IMR-90 (cell line): ENCODE measurements at regions not wholly inside any gene's neighbourhood (a gene's known extent, or its start where the extent isn't known, plus 50 kb on each side); places are given as distances from the start of the nearest gene placed in this dataset.

ENCODE experiments used
- ATAC-seq: fragments of 200-7000 bp; cut with Tn5 transposase; 2 replicates; pipeline ENCODE4 v1.9.1; 2020; ENCODE audit warnings: low read depth, mild to moderate bottlenecking, moderate library complexity
- BruUV-seq: library from RNA; stranded (reverse); fragments of 400-500 nt; replicated peaks from 2 replicates; lab custom pipeline; 2021; lab: Mats Ljungman, UMichigan
- CTCF ChIA-PET: fragments of 300-600 bp; formaldehyde crosslinking; extraction: SDS; loops from one replicate; lab custom pipeline; 2021; ENCODE audit warnings: antibody characterized with exemption; lab: Yijun Ruan, JAX
- POLR2A ChIA-PET: fragments of 300-600 bp; sonication (Branson Sonifier 250); formaldehyde crosslinking; loops from one replicate; lab custom pipeline; 2022; ENCODE audit warnings: antibody characterized with exemption; ENCODE audit not compliant: unreplicated experiment; lab: Charles Lee
- DNase-seq: peaks from one replicate; pipeline ENCODE4 v3.0.0; 2013
- H2AFZ ChIP-seq: replicated peaks from 2 replicates; pipeline ENCODE3; 2013; ENCODE audit warnings: low read length, mild to moderate bottlenecking; ENCODE audit not compliant: poor library complexity
- H2AK5ac ChIP-seq: 2 replicates; pipeline ENCODE4 v1.6.1; 2013; ENCODE audit warnings: low read depth, low read length, inconsistent platforms
- H2AK9ac ChIP-seq: replicated peaks from 2 replicates; pipeline ENCODE3; 2013; ENCODE audit warnings: mild to moderate bottlenecking, low read depth, low read length, moderate library complexity; ENCODE audit not compliant: poor library complexity
- H2BK120ac ChIP-seq: 2 replicates; pipeline ENCODE4 v1.6.1; 2013; ENCODE audit warnings: low read depth, low read length, inconsistent platforms
- H2BK15ac ChIP-seq: 3 replicates; pipeline ENCODE4 v1.6.1; 2013; ENCODE audit warnings: low read depth, low read length, inconsistent platforms
- H2BK20ac ChIP-seq: 2 replicates; pipeline ENCODE4 v1.6.1; 2013; ENCODE audit warnings: low read depth, mild to moderate bottlenecking, inconsistent platforms, low read length, moderate library complexity
- H2BK5ac ChIP-seq: 2 replicates; pipeline ENCODE4 v1.6.1; 2013; ENCODE audit warnings: mild to moderate bottlenecking, low read depth, low read length, inconsistent platforms; ENCODE audit not compliant: poor library complexity, severe bottlenecking
- H3K14ac ChIP-seq: replicated peaks from 2 replicates; pipeline ENCODE4 v1.6.1; 2013; ENCODE audit warnings: low read depth, low read length, inconsistent platforms
- H3K18ac ChIP-seq: 2 replicates; pipeline ENCODE4 v1.6.1; 2013; ENCODE audit warnings: low read depth, low read length, control low read depth
- H3K23ac ChIP-seq: 2 replicates; pipeline ENCODE4 v1.6.1; 2013; ENCODE audit warnings: low read depth, low read length, inconsistent platforms
- H3K27ac ChIP-seq: 2 replicates; pipeline ENCODE4 v1.5.1; 2013; ENCODE audit warnings: mild to moderate bottlenecking, control low read depth, low read length; ENCODE audit not compliant: insufficient read depth
- H3K27me3 ChIP-seq: 2 replicates; pipeline ENCODE4 v1.6.1; 2013; ENCODE audit warnings: low read length; ENCODE audit not compliant: control insufficient read depth, insufficient read depth
- H3K36me3 ChIP-seq: 2 replicates; pipeline ENCODE4 v1.6.1; 2013; ENCODE audit warnings: low read length, mixed read lengths; ENCODE audit not compliant: control insufficient read depth, insufficient read depth
- H3K4ac ChIP-seq: 2 replicates; pipeline ENCODE4 v1.6.1; 2013; ENCODE audit warnings: low read depth, low read length, inconsistent platforms
- H3K4me1 ChIP-seq: 2 replicates; pipeline ENCODE4 v1.6.1; 2013; ENCODE audit warnings: low read length, mixed read lengths; ENCODE audit not compliant: control insufficient read depth, insufficient read depth
- H3K4me2 ChIP-seq: 2 replicates; pipeline ENCODE4 v1.6.1; 2013; ENCODE audit warnings: low read depth, mild to moderate bottlenecking, control low read depth, low read length, moderate library complexity
- H3K4me3 ChIP-seq: 2 replicates; pipeline ENCODE4 v1.5.1; 2013; ENCODE audit warnings: low read depth, mild to moderate bottlenecking, control low read depth, low read length, moderate library complexity; ENCODE audit not compliant: insufficient read depth
- H3K56ac ChIP-seq: 2 replicates; pipeline ENCODE4 v1.6.1; 2013; ENCODE audit warnings: low read length, inconsistent platforms; ENCODE audit not compliant: insufficient read depth; ENCODE audit errors: extremely low read depth
- H3K79me1 ChIP-seq, 2 experiments: 2 replicates each; pipeline ENCODE4 v1.6.1; 2013; ENCODE audit warnings: low read length in 2 of 2, inconsistent platforms in 1 of 2, low read depth in 1 of 2
- H3K9ac ChIP-seq: 2 replicates; pipeline ENCODE4 v1.6.1; 2013; ENCODE audit warnings: low read depth, low read length, control low read depth
- H3K9me1 ChIP-seq: 2 replicates; pipeline ENCODE4 v1.6.1; 2013; ENCODE audit warnings: low read length, inconsistent platforms; ENCODE audit not compliant: insufficient read depth
- H3K9me3 ChIP-seq: 2 replicates; pipeline ENCODE4 v1.6.1; 2013; ENCODE audit warnings: low read length; ENCODE audit not compliant: control insufficient read depth, insufficient read depth
- H4K20me1 ChIP-seq: 2 replicates; pipeline ENCODE4 v1.6.1; 2013; ENCODE audit warnings: low read length, inconsistent platforms; ENCODE audit not compliant: insufficient read depth
- H4K5ac ChIP-seq: 2 replicates; pipeline ENCODE4 v1.6.1; 2013; ENCODE audit warnings: mild to moderate bottlenecking, low read depth, low read length, control low read depth
- H4K8ac ChIP-seq, 2 experiments: 2 replicates each; pipeline ENCODE4 v1.6.1; 2013; ENCODE audit warnings: low read depth in 2 of 2, low read length in 2 of 2, control low read depth in 1 of 2, inconsistent platforms in 1 of 2
- H4K91ac ChIP-seq: 2 replicates; pipeline ENCODE4 v1.6.1; 2013; ENCODE audit warnings: low read depth, low read length, inconsistent platforms; ENCODE audit not compliant: insufficient read depth
- BHLHE40 ChIP-seq: fragments of 150-350 bp; IDR thresholded peaks from 2 replicates; pipeline ENCODE4 v1.6.1; 2016; ENCODE audit warnings: mild to moderate bottlenecking, low read depth, low read length
- CHD1 ChIP-seq: IDR thresholded peaks from 2 replicates; pipeline ENCODE4 v1.6.1; 2012; ENCODE audit warnings: low read depth, low read length, improper control_type of control experiment
- ELK1 ChIP-seq: fragments of 150-350 bp; IDR thresholded peaks from 2 replicates; pipeline ENCODE4 v1.6.1; 2016; ENCODE audit warnings: low read depth, mild to moderate bottlenecking, low read length, moderate library complexity, borderline replicate concordance
- MAFK ChIP-seq: IDR thresholded peaks from 2 replicates; pipeline ENCODE4 v1.6.1; 2012; ENCODE audit warnings: low read depth, low read length, improper control_type of control experiment
- NFE2L2 ChIP-seq: fragments of 150-350 bp; IDR thresholded peaks from 2 replicates; pipeline ENCODE4 v1.6.1; 2016; ENCODE audit warnings: low read depth, mild to moderate bottlenecking, low read length
- RFX5 ChIP-seq: IDR thresholded peaks from 2 replicates; pipeline ENCODE4 v1.8.0; 2012; ENCODE audit warnings: low read depth, mild to moderate bottlenecking, low read length, moderate library complexity
- SMC3 ChIP-seq: fragments of 150-350 bp; IDR thresholded peaks from 2 replicates; pipeline ENCODE4 v1.6.1; 2016; ENCODE audit warnings: low read depth, mild to moderate bottlenecking, antibody characterized with exemption, low read length, moderate library complexity
- WGBS, 2 experiments: methylation state at CpG; one replicate each; pipeline versions ENCODE4 v1.1.5 to v1.1.7; 2013; ENCODE audit warnings: missing lambda C conversion rate in 2 of 2; ENCODE audit not compliant: insufficient read length in 1 of 2; ENCODE audit errors: extremely low coverage in 2 of 2; 5-methylcytosine and 5-hydroxymethylcytosine counted together
- dilution Hi-C: fragments of 300-500 bp; cut with HindIII; formaldehyde crosslinking; loops from one replicate; pipeline ENCODE4 v1.14.3; 2018; ENCODE audit warnings: low sequenced_read_pairs; ENCODE audit not compliant: unreplicated experiment
- in situ Hi-C: fragments of 300-500 bp; cut with MboI; formaldehyde crosslinking; loops from 3 replicates; pipeline ENCODE4 v1.14.3; 2019; ENCODE audit warnings: low sequenced_read_pairs, inconsistent platforms, mixed read lengths
- intact Hi-C: fragments of 100-400 bp; cut with micrococcal nuclease; formaldehyde crosslinking; loops from 2 replicates; pipeline ENCODE4 v1.10.0; 2022

- Histone ChIP-seq H4K20me1 (no peaks in the 10 kb centered on the region), H2BK15ac (no peak overlapping the region), H4K5ac (no peak overlapping the region), H3K23ac (no peak overlapping the region), H3K4ac (no peak overlapping the region), H2AK9ac (no peak overlapping the region), H3K9ac (no peak overlapping the region), H3K79me1 (no peaks in the 10 kb centered on the region), H2BK5ac (no peak overlapping the region), H3K9me1 (no peaks in the 10 kb centered on the region), H3K4me1 (no peaks in the 10 kb centered on the region), H3K27me3 (no peaks in the 10 kb centered on the region), H3K4me3 (no peak overlapping the region), H3K9me3 (no peaks in the 10 kb centered on the region), H4K8ac (no peak overlapping the region), H4K91ac (no peak overlapping the region), H2BK20ac (no peak overlapping the region), H2AK5ac (no peak overlapping the region), H2BK120ac (no peak overlapping the region), H3K18ac (no peak overlapping the region), H3K4me2 (no peak overlapping the region), H3K56ac (no peak overlapping the region), H3K36me3 (no peaks in the 10 kb centered on the region), H2AFZ (no peak overlapping the region), H3K14ac (no peak overlapping the region), H3K27ac (no peak overlapping the region)
- CTCF ChIA-PET: no interaction called here
- WGBS, 2 experiments: no CpG with 5 or more reads among the region's 1 CpG
- no TSS peak for BruUV-seq
- ATAC-seq: no peak
- intact Hi-C loops: no loop called here
- POLR2A ChIA-PET: no interaction called here
- no peak for DNase-seq
- dilution Hi-C loops: no loop called here
- in situ Hi-C loops: no loop called here
- TF ChIP-seq ELK1: no peak
- no peak for TF ChIP-seq CHD1
- no peak for TF ChIP-seq MAFK
- TF ChIP-seq RFX5: no peak
- no peak for TF ChIP-seq BHLHE40
- TF ChIP-seq NFE2L2: no peak
- TF ChIP-seq SMC3: no peak
Measured at GRCh38 chr3:94252316-94252715, 189.5 kb downstream of the NSUN3 start.
